ENCODE measurements at regions not wholly inside any gene's neighbourhood (a gene's known extent, or its start where the extent isn't known, plus 50 kb on each side); places are given as distances from the start of the nearest gene placed in this dataset.

DNA sequence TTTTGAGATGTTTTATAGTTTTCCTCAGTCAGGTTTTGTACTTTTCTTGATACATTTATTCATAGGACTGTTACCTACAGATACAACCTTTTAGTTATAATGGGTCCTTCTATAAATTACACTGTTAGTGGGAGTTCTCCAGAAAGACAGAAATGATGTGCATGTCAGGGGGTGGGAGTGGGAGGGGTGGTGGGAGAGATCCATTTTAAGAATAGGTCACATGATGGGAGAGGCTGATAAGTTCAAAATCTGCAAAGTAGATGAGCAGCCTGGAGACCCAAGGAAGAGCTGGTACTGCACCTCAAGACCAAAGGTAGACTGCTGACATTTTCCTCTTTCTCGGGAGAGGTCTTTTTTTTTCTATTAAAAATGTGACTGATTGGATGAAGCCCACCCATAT is 408.0 kb upstream of the GJE1 start:
- no peaks in the 10 kb centered on the region for H3K9me3 ChIP-seq
- H3K4me3 ChIP-seq, result no peak overlapping the region
- H3K36me3 ChIP-seq, result no peaks in the 10 kb centered on the region
- H3K4me1 ChIP-seq, result no peaks in the 10 kb centered on the region
- H3K27me3 ChIP-seq (ENCODE audit: low read depth), result no peaks in the 10 kb centered on the region
- TF ChIP-seq, protein P1, sequence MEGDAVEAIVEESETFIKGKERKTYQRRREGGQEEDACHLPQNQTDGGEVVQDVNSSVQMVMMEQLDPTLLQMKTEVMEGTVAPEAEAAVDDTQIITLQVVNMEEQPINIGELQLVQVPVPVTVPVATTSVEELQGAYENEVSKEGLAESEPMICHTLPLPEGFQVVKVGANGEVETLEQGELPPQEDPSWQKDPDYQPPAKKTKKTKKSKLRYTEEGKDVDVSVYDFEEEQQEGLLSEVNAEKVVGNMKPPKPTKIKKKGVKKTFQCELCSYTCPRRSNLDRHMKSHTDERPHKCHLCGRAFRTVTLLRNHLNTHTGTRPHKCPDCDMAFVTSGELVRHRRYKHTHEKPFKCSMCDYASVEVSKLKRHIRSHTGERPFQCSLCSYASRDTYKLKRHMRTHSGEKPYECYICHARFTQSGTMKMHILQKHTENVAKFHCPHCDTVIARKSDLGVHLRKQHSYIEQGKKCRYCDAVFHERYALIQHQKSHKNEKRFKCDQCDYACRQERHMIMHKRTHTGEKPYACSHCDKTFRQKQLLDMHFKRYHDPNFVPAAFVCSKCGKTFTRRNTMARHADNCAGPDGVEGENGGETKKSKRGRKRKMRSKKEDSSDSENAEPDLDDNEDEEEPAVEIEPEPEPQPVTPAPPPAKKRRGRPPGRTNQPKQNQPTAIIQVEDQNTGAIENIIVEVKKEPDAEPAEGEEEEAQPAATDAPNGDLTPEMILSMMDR (IDR thresholded peaks at IDR 0.05), result no peak
- no peak for ATAC-seq
- intact Hi-C loops (cut with DNase I), result no loop called here
- DNase-seq, result no peak
- no peak overlapping the region for H3K27ac ChIP-seq

DNA sequence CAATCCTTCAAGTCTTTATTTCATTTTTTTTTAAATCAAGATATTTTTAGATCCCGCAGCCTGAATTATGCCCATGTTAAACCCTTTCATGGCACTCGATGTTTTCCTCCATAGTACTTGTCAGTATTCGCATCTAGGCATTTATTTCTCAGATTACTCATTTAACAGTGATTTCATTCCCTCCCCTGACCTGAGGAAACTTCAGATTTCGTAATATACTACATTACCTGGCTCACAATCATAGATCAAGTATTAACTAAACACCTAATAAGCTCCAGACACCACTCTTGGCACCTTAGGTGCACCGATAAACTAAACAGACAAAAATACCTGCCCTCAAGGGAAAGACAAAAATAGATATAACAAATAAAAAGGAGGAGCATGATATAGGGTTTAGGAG is 413.2 kb upstream of the GJE1 start:
- ATAC-seq (no peak), DNase-seq (no peak)
- Histone ChIP-seq H3K4me1 (no peaks in the 10 kb centered on the region), H3K4me3 (no peak overlapping the region), H3K9me3 (no peaks in the 10 kb centered on the region), H3K27me3 (ENCODE audit: low read depth) (no peaks in the 10 kb centered on the region), H3K27ac (no peak overlapping the region), H3K36me3 (no peaks in the 10 kb centered on the region)
- intact Hi-C loops (cut with DNase I), result no loop called here
- TF ChIP-seq, protein P1 (IDR thresholded peaks at IDR 0.05), result no peak

DNA sequence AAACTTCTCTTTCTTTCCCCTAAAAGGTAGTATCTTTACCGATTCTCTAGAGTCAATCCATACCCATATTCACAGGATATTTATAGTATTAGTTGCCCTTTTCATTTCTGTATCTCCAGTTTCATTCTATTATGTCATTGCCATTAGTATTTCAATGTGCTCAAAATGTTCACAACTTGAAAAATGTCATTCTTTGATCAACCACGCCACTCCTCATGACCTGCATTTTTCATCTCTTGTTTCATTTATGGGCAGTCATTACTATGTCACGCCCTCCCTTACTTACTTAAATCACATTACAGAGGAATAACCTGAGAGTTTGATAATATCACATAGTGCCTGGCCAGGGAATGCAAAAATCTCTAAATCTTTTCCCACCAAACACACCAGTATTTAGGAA is 427.3 kb upstream of the GJE1 start:
- DNase-seq, result no peak
- Histone ChIP-seq H3K27me3 (ENCODE audit: low read depth) (no peaks in the 10 kb centered on the region), H3K9me3 (no peaks in the 10 kb centered on the region), H3K4me3 (no peak overlapping the region), H3K4me1 (no peaks in the 10 kb centered on the region), H3K36me3 (no peaks in the 10 kb centered on the region), H3K27ac (no peak overlapping the region)
- intact Hi-C loops (cut with DNase I), result no loop called here
- ATAC-seq, result no peak
- TF ChIP-seq, protein P1 (IDR thresholded peaks at IDR 0.05), result no peak

DNA sequence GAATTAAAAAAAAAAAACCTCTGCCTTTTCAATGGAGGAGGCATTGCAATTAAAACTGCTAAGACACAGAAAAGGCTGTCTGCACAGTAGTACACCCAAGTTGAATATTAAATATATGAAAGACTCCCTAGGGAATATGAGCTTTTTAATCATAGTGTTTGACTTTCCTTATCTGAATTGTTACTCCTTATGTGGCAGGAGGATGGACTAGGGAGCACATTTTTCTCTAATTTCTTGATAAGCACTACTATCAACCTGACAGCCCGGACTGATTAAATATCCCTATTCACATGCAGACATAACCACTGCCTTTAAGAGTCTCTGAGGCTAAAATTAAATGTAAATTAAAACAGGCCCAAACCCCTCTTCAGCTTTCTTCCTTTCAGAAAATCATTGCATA is 428.6 kb upstream of the GJE1 start:
- Histone ChIP-seq H3K36me3 (no peaks in the 10 kb centered on the region), H3K4me1 (no peaks in the 10 kb centered on the region), H3K27me3 (ENCODE audit: low read depth) (no peaks in the 10 kb centered on the region), H3K27ac (no peak overlapping the region), H3K9me3 (no peaks in the 10 kb centered on the region), H3K4me3 (no peak overlapping the region)
- ATAC-seq (no peak), DNase-seq (no peak)
- TF ChIP-seq, protein P1 (IDR thresholded peaks at IDR 0.05), result no peak
- intact Hi-C loops (cut with DNase I), result no loop called here

DNA sequence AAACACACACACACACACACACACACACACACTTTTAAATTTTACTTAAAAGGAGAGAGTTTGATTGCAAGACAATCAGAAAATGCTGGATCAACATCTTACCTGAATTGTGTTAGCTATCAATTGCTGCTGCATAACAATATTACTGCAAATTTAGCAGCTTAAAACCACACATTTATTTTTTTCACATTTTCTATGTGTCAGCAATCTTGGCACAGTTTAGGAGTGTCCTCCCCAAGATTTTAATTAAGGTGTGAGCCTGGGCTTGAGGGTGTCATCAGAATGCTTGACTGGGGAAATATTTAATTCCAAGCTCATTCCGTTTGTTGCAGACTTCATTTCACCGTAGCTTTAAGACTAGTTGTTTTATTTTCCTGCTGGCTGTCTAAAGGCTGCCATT is 431.0 kb upstream of the GJE1 start:
- Histone ChIP-seq H3K4me3 (no peak overlapping the region), H3K27me3 (ENCODE audit: low read depth) (no peaks in the 10 kb centered on the region), H3K4me1 (no peaks in the 10 kb centered on the region), H3K9me3 (no peaks in the 10 kb centered on the region), H3K27ac (no peak overlapping the region), H3K36me3 (no peaks in the 10 kb centered on the region)
- ATAC-seq (no peak), DNase-seq (no peak)
- TF ChIP-seq, protein P1 (IDR thresholded peaks at IDR 0.05), result no peak
- intact Hi-C loops (cut with DNase I), result no loop called here

DNA sequence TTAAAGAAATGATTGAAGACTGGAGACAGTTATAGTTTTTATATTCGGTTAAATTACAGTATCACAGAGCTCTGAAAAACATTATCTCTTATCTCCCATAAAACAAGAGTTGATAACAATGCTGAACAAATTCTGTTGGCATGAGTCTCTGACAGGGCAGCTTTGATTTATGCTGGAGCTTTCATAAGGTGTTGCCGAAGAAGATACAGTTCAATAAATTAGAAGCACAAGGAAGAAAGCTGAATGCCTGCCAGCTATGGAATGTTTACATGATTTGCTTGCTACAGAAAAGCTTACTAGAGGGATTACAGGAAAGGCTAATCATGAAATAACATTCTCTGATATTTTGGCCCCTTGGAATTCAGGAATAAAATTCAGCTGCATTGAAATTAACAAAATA is 431.9 kb upstream of the GJE1 start:
- TF ChIP-seq, protein P1 (IDR thresholded peaks at IDR 0.05), result no peak
- DNase-seq, result no peak

More for the DNA sequence above, 431.9 kb upstream of the GJE1 start:
- H3K9me3 ChIP-seq, result no peaks in the 10 kb centered on the region
- no peaks in the 10 kb centered on the region for H3K4me1 ChIP-seq
- H3K4me3 ChIP-seq, result no peak overlapping the region
- H3K36me3 ChIP-seq, result no peaks in the 10 kb centered on the region
- intact Hi-C loops (cut with DNase I), result no loop called here
- ATAC-seq, result no peak
- no peak overlapping the region for H3K27ac ChIP-seq
- H3K27me3 ChIP-seq (ENCODE audit: low read depth), result no peaks in the 10 kb centered on the region

Data from lower lobe of right lung (tissue), 2 donors.